HG03354 (cell line): ENCODE measurements at regions not wholly inside any gene's neighbourhood (a gene's known extent, or its start where the extent isn't known, plus 50 kb on each side); places are given as distances from the start of the nearest gene placed in this dataset.
A peak's percentile ranks its signal among the peaks of the same experiment; 100 is the strongest.
"Not testable (repeated sequence)": the region's sequence is repeated elsewhere in the genome, so short reads cannot be mapped to it uniquely, and the experiment has no call there.

Experiments used
- ATAC-seq: cut with Tn5 transposase; IDR thresholded peaks from one replicate; pipeline ENCODE4 v1.9.1; 2021; ENCODE audit warnings: mild to moderate bottlenecking; ENCODE audit not compliant: unreplicated experiment, poor library complexity, severe bottlenecking

- no peak for ATAC-seq
Measured at GRCh38 chr13:23003446-23003845, 177.3 kb upstream of the SGCG start.

GRCh38 chr13:23007426-23007825 is 173.4 kb upstream of the SGCG start:
- ATAC-seq, result no peak

GRCh38 chr13:23018143-23018542 is 162.6 kb upstream of the SGCG start:
- ATAC-seq, result no peak

DNA sequence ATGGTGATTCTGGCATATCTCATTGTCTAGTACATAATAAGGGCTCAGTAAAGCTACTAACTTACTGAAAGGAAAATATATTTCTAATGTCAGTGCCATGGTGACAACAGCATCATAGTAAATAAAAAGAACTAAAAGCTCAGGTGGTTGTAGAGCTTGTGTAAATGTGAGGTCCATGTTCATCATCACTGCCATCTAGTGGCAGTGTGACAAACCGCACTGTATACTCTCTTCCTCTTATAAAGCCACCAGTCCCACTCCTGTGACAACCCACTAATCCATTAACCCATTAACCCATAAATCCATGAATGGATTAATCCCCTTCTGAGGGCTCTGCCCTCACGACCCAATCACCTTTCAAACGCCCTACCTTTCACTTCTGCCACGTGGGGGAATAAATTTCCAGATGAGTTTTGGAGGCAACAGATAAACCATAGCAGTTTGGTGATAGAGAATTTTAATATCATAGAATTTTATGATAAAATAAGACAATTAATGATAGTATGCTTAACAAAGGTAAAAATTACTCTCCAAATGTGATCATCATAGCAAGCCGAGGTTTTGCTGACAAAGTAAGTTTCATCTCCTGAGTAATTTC is 160.4 kb upstream of the SGCG start:
- ATAC-seq, result peak; percentile 97

DNA sequence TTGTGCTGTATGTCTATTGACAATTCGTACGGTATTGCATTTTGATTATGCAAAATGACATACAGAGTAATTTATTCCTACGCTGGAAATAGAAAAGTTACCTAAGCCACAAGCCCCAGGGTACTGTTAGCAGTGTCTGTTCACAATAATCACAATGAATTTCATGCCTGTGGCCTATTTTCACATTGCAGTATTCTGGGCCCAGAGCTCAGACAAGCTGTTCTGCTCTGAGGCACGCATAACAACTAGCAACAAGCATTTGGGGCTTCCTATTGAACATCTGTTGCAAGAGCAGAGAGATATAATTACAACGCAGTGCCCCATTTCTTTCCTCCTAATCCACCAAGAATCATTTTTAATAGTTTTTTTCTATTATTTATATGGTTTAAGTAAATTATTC is 158.9 kb upstream of the SGCG start:
- no peak for ATAC-seq

DNA sequence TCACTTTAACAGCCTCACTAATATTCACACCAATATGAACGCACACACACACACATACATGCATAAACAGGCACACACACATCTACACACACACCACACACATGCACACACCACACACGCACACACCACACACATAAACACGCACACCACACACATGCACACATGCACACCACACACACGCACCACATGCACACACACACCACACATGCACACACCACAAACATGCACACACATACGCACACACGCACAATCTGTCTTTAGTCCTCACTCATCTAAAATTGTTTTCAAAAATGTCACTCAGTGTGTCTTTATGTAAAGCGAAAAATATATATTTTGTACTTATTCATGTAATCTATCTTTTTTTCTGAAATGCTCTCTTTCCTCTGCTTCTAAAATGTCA is 158.1 kb upstream of the SGCG start:
- no peak for ATAC-seq

DNA sequence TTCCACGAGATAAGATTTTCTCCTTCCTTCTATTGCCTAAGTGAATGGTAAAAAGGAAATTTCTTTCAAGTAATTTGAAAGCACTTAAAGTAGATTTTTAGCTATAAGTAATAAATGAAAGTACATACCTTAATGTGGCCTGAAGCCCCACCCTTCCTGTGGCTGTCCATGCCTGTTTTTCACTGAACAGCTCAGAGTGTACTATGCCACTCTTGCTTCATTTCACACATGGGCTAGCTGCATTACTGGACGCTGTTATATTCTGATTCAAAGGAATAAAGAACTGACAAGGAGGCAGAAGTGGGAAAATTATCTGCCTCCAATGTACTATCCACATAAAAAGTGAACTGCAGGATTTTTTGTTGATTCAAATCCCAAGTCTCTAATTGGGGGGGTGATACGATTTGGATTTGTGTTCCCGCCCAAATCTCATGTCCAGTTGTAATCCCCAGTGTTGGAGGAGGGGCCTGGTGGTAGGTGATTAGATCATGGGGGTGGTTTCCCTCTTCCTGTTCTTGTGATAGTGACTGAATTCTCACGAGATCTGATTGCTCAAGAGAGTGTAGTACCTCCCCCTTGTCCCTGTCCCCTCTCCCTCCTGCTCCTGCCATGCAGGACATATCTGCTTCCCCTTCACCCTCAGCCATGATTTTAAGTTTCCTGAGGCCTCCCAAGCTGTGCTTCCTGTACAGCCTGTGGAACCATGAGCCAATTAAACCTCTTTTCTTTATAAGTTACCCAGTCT is 154.7 kb upstream of the SGCG start:
- no peak for ATAC-seq

DNA sequence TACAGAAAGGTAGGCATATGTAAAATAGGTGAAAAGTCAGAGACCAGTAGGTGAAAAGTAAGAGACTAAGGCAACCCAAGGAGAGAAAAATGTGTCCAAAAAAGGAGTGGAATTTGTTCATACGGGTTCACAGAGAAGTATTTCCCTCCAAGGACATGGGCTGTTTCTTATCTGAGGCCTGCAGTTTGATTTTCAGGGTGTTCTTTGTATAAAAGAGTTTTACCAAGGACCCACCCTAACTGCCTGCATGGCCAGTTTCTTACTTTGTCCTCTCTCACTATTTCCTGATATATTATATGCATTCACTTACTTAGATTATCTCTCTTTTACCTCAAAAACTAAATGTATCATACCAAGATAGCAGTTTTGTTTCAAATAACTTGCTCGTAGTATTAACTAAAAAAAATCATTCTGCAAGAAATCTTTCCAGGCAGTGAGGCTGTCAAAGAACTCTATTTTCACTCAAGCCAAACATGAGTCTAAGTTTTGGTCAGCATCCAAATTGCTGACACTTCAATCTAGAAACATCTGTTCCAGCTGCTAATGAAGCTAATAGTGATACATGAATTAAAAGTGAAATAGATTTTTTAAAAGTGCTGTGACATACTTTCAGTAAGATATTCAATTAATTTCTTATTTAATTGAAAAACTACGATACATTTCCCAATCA is 141.4 kb upstream of the SGCG start:
- no peak for ATAC-seq

GRCh38 chr13:23042181-23042580 is 138.6 kb upstream of the SGCG start:
- ATAC-seq, result no peak

GRCh38 chr13:23044906-23045305 is 135.9 kb upstream of the SGCG start:
- no peak for ATAC-seq

GRCh38 chr13:23050126-23050525 is 130.7 kb upstream of the SGCG start:
- no peak for ATAC-seq

DNA sequence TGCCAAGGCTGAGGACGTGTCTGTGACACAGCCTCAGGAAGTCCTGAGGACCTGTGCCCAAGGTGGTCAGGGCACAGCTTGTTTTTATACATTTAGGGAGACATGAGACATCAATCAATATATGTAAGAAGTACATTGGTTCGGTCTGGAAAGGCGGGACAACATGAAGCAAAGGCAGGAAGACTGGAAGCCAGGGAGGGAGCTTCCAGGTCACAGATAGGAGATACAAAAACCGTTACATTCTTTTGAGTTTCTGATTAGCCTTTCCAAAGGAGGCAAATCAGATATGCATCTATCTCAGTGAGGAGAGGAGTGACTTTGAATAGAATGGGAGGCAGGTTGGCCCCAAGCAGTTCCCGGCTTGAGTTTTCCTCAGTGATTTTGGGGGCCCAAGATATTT is 127.1 kb upstream of the SGCG start:
- not testable (repeated sequence) for ATAC-seq

GRCh38 chr13:23059173-23059572 is 121.6 kb upstream of the SGCG start:
- ATAC-seq, result no peak

- no peak for ATAC-seq
Measured at GRCh38 chr13:23060959-23061358, 119.8 kb upstream of the SGCG start.

DNA sequence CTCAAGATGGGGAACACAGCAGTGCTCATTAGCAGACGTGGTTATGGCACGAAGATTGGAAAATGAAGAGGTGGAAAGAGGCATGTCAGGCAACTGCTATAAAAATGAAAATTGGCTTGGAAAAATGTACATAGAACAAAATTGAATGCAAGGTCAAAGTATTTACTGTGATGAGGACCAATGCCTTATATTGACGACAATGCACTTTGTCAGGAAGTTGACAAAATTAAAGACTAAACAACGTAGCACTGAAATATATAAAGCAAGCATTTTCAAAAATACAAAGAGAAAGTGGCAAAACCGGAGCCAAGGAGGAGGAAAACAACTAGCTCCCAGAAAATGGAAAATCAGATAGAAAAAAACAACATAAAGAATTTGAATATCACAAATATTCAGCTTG is 113.7 kb upstream of the SGCG start:
- no peak for ATAC-seq

DNA sequence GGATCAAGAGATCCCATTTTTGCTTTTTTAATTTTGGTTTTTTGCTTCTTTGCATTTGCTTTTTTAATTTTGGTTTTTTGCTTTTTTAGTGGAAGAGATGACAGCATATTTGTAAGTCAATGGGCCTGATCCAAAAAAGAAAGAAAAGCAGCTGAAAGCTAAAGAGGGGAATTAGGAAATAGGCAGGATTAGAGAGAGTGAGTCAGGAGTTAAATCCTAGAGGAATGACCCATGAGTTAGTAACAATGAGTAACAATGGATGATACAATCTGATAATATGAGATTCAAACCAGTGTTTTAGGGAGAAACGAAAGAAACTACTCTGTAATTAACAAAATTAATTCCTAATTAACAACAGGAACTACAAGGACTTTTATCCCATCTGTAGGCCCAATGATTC is 111.2 kb upstream of the SGCG start:
- no peak for ATAC-seq

DNA sequence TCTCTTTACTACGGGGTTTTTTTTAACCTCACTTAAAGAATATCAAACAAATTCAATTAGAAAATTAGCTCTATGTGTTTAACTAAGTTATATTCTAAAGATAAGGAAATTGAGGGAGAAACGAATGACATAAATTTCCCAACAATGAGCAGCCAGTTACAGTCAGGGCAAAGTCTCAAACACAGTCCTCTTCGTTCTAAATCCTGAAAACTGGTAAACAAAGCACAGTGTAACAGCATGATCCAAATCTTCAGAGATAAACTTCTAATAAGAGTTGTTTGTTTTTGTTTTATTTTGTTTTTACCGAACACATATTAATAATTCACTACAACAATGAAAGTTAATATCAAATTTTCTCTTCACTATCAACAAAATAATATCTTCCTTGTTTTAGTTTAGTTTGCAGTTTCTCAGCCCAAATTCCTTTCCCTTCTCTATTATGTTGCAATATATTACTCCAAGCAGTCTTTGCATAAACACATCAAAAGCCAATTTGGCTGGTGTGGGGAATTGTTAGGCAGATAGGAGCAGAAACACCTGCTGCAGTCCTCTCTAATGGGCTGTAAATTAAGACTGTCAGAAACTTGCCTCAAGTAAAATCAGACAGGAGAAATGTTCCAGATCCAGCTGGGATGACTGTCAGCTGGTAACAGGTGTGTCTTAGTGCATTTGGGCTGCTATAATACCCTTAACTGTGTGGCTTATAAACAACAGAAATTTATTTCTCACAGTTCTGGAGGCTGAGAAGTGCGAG is 106.5 kb upstream of the SGCG start:
- no peak for ATAC-seq

DNA sequence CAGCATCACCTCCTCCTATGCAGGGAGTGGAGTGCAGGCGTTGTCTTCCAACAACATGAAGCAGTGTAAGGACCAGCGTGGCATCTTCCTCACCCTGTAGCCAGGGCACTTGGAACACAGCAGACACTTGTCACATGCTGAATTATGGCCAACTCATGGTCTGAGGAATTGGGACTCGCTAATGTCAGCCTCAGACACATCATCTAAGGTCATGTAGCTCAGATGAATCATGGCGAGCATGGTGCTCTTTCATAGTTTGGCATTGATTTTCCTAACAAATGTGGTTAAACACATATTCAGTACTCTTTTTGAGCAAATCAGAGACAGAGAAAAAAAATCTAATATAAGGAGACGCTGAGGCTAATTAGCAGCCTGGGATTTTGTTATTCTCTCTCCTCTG is 99.6 kb upstream of the SGCG start:
- ATAC-seq, result no peak

GRCh38 chr13:23081901-23082300 is 98.9 kb upstream of the SGCG start:
- ATAC-seq, result no peak

GRCh38 chr13:23086968-23087623 is 93.7 kb upstream of the SGCG start:
- no peak for ATAC-seq
